ENCODE measurements at regions not wholly inside any gene's neighbourhood (a gene's known extent, or its start where the extent isn't known, plus 50 kb on each side); places are given as distances from the start of the nearest gene placed in this dataset.

DNA sequence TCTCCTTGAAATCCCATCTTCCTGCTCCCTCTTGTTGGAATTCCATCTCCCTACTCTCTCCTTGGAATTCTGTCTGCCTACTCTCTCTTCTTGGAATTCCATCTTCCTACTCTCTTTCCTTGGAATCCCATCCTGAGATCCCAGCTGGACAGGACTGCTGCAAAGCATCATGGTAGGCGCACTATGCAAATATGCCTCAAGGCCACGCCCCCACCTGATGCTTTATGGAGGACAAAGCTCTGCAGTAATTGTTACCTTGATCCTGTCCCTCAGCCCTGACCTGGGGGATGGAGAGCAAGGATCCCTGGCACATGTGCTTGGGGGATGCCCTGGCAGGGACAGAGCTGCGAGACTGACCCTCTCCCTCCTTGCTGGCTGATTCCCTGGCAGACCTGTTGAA, 185.6 kb downstream of the TBX5 start:
- TF ChIP-seq, protein P1, sequence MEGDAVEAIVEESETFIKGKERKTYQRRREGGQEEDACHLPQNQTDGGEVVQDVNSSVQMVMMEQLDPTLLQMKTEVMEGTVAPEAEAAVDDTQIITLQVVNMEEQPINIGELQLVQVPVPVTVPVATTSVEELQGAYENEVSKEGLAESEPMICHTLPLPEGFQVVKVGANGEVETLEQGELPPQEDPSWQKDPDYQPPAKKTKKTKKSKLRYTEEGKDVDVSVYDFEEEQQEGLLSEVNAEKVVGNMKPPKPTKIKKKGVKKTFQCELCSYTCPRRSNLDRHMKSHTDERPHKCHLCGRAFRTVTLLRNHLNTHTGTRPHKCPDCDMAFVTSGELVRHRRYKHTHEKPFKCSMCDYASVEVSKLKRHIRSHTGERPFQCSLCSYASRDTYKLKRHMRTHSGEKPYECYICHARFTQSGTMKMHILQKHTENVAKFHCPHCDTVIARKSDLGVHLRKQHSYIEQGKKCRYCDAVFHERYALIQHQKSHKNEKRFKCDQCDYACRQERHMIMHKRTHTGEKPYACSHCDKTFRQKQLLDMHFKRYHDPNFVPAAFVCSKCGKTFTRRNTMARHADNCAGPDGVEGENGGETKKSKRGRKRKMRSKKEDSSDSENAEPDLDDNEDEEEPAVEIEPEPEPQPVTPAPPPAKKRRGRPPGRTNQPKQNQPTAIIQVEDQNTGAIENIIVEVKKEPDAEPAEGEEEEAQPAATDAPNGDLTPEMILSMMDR (IDR thresholded peaks at IDR 0.05), result no peak
- TF ChIP-seq ZFX (IDR thresholded peaks at IDR 0.05; ENCODE audit: borderline replicate concordance), result no peak

All from 22Rv1 (cell line).